GM19239 (cell line): ENCODE measurements at regions not wholly inside any gene's neighbourhood (a gene's known extent, or its start where the extent isn't known, plus 50 kb on each side); places are given as distances from the start of the nearest gene placed in this dataset.
"Not testable (repeated sequence)": the region's sequence is repeated elsewhere in the genome, so short reads cannot be mapped to it uniquely, and the experiment has no call there.

Experiments
- DNase-seq: peaks from one replicate; pipeline ENCODE4 v3.0.0; 2011; ENCODE audit warnings: low spot score; ENCODE audit not compliant: insufficient read length
- FAIRE-seq: peaks from 2 replicates; lab custom pipeline; 2011; peaks lifted over from hg19 to GRCh38; lab: Jason Lieb, UNC

GRCh38 chr4:190118519-190118918, 54.2 kb downstream of the DBET start:
- not testable (repeated sequence) for FAIRE-seq, DNase-seq

- not testable (repeated sequence) for FAIRE-seq, DNase-seq
Observed at GRCh38 chr4:190119474-190119873, 54.1 kb upstream of the DUX4 start.

DNA sequence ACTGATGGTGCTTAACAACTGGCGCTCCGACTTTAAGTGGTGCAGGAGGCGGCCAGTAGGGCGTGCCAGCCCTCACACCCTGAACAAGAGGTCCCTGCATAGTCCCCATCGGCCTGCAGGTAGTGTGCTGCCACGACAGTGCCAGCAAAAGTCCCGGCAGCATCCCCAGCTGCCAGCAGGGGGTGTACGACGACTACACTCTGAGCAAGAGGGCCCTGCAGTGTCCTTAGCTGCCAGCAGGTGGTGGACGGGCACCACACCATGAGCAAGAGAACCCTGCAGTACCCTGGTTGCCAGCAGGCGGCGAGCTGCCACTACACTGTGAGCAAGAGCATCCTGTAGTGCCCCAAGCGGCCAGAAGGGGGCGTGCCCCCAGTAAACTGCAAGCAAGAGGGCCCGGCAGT, 53.5 kb upstream of the DUX4 start:
- FAIRE-seq, DNase-seq: not testable (repeated sequence)

GRCh38 chr4:190120537-190121001, 53.0 kb upstream of the DUX4 start:
- not testable (repeated sequence) for DNase-seq, FAIRE-seq

GRCh38 chr4:190121076-190121671, 52.4 kb upstream of the DUX4 start:
- DNase-seq, FAIRE-seq: not testable (repeated sequence)

GRCh38 chr4:190121759-190122158, 51.8 kb upstream of the DUX4 start:
- FAIRE-seq (no peak), DNase-seq (no peak)

GRCh38 chr4:190122161-190123142, 51.1 kb upstream of the DUX4 start:
- FAIRE-seq: peak; percentile 95
- DNase-seq: not testable (repeated sequence)
